NCI-H2196 treated with DMSO at 0.1 percent for 48 hours (cell line): ENCODE measurements at regions not wholly inside any gene's neighbourhood (a gene's known extent, or its start where the extent isn't known, plus 50 kb on each side); places are given as distances from the start of the nearest gene placed in this dataset.
A peak's percentile ranks its signal among the peaks of the same experiment; 100 is the strongest.

Source experiments
- DNase-seq: peaks from one replicate; lab custom pipeline; 2025; ENCODE audit not compliant: unreplicated experiment; lab: John Stamatoyannopoulos, UW

GRCh38 chr14:60563113-60563512 lies 54.2 kb downstream of the SIX6 start:
- no peak for DNase-seq

GRCh38 chr14:60565211-60565610 lies 56.3 kb downstream of the SIX6 start:
- DNase-seq = peak; percentile 33

- no peak for DNase-seq
Measured at GRCh38 chr14:60566101-60566500, 57.2 kb downstream of the SIX6 start.

- DNase-seq = no peak
Measured at GRCh38 chr14:60573943-60574495, 65.1 kb downstream of the SIX6 start.

- DNase-seq = no peak
Measured at GRCh38 chr14:60575008-60575407, 66.1 kb downstream of the SIX6 start.

- no peak for DNase-seq
Measured at GRCh38 chr14:60585676-60586075, 63.6 kb downstream of the SIX1 start.

GRCh38 chr14:60589442-60589841 lies 59.8 kb downstream of the SIX1 start:
- no peak for DNase-seq

- DNase-seq = no peak
Measured at GRCh38 chr14:60590991-60591414, 58.3 kb downstream of the SIX1 start.
